WTC11 (cell line): ENCODE measurements at regions not wholly inside any gene's neighbourhood (a gene's known extent, or its start where the extent isn't known, plus 50 kb on each side); places are given as distances from the start of the nearest gene placed in this dataset.

ENCODE experiments used
- ATAC-seq: fragments of 200-7000 bp; cut with Tn5 transposase; 2 replicates; pipeline ENCODE4 v1.10.0; 2021; ENCODE audit warnings: mild to moderate bottlenecking, moderate library complexity
- CTCF ChIA-PET: fragments of 300-600 bp; sonication (Branson Sonifier 250); formaldehyde crosslinking; loops from one replicate; lab custom pipeline; 2021; ENCODE audit warnings: antibody characterized with exemption; lab: Charles Lee
- POLR2A ChIA-PET: fragments of 350-600 bp; sonication (Branson Sonifier 250); formaldehyde crosslinking; loops from one replicate; lab custom pipeline; 2021; ENCODE audit warnings: antibody characterized with exemption; lab: Charles Lee
- DNase-seq: peaks from one replicate; pipeline ENCODE4 v3.0.0; 2021; ENCODE audit warnings: low spot score
- H3K27ac Mint-ChIP-seq: 2 replicates; pipeline ENCODE4 v1.8.0; 2021; ENCODE audit warnings: mixed read lengths
- H3K27me3 Mint-ChIP-seq: 2 replicates; pipeline ENCODE4 v1.8.0; 2021; ENCODE audit warnings: low read depth, mild to moderate bottlenecking, moderate library complexity, mixed read lengths
- H3K36me3 Mint-ChIP-seq: 2 replicates; pipeline ENCODE4 v1.8.0; 2021; ENCODE audit warnings: mixed read lengths
- H3K4me1 Mint-ChIP-seq: 2 replicates; pipeline ENCODE4 v1.8.0; 2022; ENCODE audit warnings: mixed read lengths
- H3K4me3 Mint-ChIP-seq: 2 replicates; pipeline ENCODE4 v1.8.0; 2021; ENCODE audit warnings: mild to moderate bottlenecking, moderate library complexity, mixed read lengths
- H3K9me3 Mint-ChIP-seq: 2 replicates; pipeline ENCODE4 v1.8.0; 2021; ENCODE audit warnings: mixed read lengths
- CREM ChIP-seq: sonication (generic); formaldehyde crosslinking; IDR thresholded peaks from 2 replicates; pipeline ENCODE4 v1.8.1; 2022; ENCODE audit warnings: mild to moderate bottlenecking, missing genetic modification reagents, moderate library complexity
- KAT7 ChIP-seq: sonication (generic); formaldehyde crosslinking; IDR thresholded peaks from 2 replicates; pipeline ENCODE4 v1.8.1; 2023; ENCODE audit warnings: missing genetic modification reagents, mild to moderate bottlenecking, borderline replicate concordance
- MXD4 ChIP-seq: fragments of 250-450 bp; sonication (Bioruptor Pico); IDR thresholded peaks from 2 replicates; pipeline ENCODE4 v1.8.0; 2021; ENCODE audit warnings: mild to moderate bottlenecking, moderate library complexity, borderline replicate concordance
- NFE2L1 ChIP-seq: sonication (generic); formaldehyde crosslinking; IDR thresholded peaks from 2 replicates; pipeline ENCODE4 v1.8.1; 2023; ENCODE audit warnings: missing genetic modification reagents
- ZNF121 ChIP-seq: sonication (generic); formaldehyde crosslinking; IDR thresholded peaks from 2 replicates; pipeline ENCODE4 v1.8.0; 2023; ENCODE audit warnings: missing genetic modification reagents
- ZNF232 ChIP-seq: sonication (generic); formaldehyde crosslinking; IDR thresholded peaks from 2 replicates; pipeline ENCODE4 v1.8.0; 2022; ENCODE audit warnings: mild to moderate bottlenecking, missing genetic modification reagents
- ZNF396 ChIP-seq: fragments of 250-450 bp; sonication (Bioruptor Pico); IDR thresholded peaks from 2 replicates; pipeline ENCODE4 v1.8.0; 2021; ENCODE audit warnings: mild to moderate bottlenecking, moderate library complexity, borderline replicate concordance
- ZNF671 ChIP-seq: fragments of 250-450 bp; sonication (Bioruptor Pico); IDR thresholded peaks from 2 replicates; pipeline ENCODE4 v1.8.0; 2021; ENCODE audit warnings: mild to moderate bottlenecking
- TF ChIP-seq, protein P1 (sequence below): fragments of 250-450 bp; sonication (Bioruptor Pico); IDR thresholded peaks from 2 replicates; pipeline ENCODE4 v1.9.0; 2021; ENCODE audit warnings: mild to moderate bottlenecking
- TF ChIP-seq, protein P2 (sequence below): sonication (generic); formaldehyde crosslinking; conservative IDR thresholded peaks from 2 replicates; pipeline ENCODE4 v1.8.1; 2023; ENCODE audit warnings: mild to moderate bottlenecking, low read depth, missing genetic modification reagents, moderate library complexity
- TF ChIP-seq, protein P3 (sequence below): sonication (generic); formaldehyde crosslinking; IDR thresholded peaks from 2 replicates; pipeline ENCODE4 v1.8.1; 2022; ENCODE audit warnings: low read depth, mild to moderate bottlenecking, moderate library complexity, missing genetic modification reagents, borderline replicate concordance
- TF ChIP-seq, protein P4 (sequence below): sonication (generic); formaldehyde crosslinking; IDR thresholded peaks from 2 replicates; pipeline ENCODE4 v1.8.1; 2023; ENCODE audit warnings: mild to moderate bottlenecking, missing genetic modification reagents, borderline replicate concordance
- TF ChIP-seq, protein P5 (sequence below): sonication (generic); formaldehyde crosslinking; IDR thresholded peaks from 2 replicates; pipeline ENCODE4 v1.8.1; 2023; ENCODE audit warnings: mild to moderate bottlenecking, missing genetic modification reagents, moderate library complexity
- TF ChIP-seq, protein P6 (sequence below): sonication (generic); formaldehyde crosslinking; IDR thresholded peaks from 2 replicates; pipeline ENCODE4 v1.8.1; 2023; ENCODE audit warnings: mild to moderate bottlenecking, missing genetic modification reagents

DNA sequence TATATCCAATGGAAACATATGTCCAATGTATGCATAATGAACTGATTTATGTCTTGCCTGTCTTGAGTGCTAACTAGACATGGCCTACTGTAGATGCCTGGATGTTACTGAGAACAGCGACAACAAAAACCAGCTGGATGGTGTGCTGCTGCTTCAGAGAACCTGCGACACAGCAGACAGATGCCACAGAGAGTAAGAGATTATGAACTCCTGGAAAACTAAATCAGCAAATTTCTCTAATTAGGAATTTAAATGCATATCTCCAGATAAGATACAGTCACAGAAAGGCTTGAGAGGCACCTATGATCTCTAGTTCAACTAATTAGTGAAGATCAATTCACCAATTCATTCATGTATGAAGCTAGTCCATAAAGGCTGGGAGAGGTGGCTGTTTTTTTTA, 1508.0 kb upstream of the TENM4 start (continued):
- TF ChIP-seq, protein P1, sequence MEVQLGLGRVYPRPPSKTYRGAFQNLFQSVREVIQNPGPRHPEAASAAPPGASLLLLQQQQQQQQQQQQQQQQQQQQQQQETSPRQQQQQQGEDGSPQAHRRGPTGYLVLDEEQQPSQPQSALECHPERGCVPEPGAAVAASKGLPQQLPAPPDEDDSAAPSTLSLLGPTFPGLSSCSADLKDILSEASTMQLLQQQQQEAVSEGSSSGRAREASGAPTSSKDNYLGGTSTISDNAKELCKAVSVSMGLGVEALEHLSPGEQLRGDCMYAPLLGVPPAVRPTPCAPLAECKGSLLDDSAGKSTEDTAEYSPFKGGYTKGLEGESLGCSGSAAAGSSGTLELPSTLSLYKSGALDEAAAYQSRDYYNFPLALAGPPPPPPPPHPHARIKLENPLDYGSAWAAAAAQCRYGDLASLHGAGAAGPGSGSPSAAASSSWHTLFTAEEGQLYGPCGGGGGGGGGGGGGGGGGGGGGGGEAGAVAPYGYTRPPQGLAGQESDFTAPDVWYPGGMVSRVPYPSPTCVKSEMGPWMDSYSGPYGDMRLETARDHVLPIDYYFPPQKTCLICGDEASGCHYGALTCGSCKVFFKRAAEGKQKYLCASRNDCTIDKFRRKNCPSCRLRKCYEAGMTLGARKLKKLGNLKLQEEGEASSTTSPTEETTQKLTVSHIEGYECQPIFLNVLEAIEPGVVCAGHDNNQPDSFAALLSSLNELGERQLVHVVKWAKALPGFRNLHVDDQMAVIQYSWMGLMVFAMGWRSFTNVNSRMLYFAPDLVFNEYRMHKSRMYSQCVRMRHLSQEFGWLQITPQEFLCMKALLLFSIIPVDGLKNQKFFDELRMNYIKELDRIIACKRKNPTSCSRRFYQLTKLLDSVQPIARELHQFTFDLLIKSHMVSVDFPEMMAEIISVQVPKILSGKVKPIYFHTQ (CRISPR knock-in tag) = no peak
- TF ChIP-seq, all 79 proteins: peak for 0

DNA sequence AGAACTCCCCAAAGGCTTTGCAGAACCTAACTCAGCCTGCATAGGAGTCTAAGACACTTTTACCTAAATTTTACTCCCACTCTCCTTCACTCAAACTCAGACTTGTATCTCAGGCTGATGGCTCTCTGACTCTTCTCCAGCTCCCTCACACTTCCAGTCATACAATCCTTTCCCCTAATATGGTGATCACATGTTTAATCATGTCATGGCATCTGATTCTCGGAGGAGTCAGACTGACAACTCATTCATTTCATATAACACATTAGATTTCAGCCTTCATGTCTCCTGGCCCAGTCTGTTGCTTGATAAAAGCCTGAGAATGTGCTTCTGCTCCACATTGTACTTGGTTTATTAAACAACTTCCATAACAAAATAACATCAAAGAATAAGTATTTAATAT, 1503.9 kb upstream of the TENM4 start:
- Mint-ChIP-seq H3K4me3 (no peak overlapping the region), H3K36me3 (peaks cover 7% of the 10 kb centered on the region; the same call in 1 of the 2 replicates), H3K27me3 (no peaks in the 10 kb centered on the region), H3K4me1 (peaks cover 13% of the 10 kb centered on the region)
- ATAC-seq (no peak), DNase-seq (no peak)
- POLR2A ChIA-PET = no interaction called here
- TF ChIP-seq, protein P2, sequence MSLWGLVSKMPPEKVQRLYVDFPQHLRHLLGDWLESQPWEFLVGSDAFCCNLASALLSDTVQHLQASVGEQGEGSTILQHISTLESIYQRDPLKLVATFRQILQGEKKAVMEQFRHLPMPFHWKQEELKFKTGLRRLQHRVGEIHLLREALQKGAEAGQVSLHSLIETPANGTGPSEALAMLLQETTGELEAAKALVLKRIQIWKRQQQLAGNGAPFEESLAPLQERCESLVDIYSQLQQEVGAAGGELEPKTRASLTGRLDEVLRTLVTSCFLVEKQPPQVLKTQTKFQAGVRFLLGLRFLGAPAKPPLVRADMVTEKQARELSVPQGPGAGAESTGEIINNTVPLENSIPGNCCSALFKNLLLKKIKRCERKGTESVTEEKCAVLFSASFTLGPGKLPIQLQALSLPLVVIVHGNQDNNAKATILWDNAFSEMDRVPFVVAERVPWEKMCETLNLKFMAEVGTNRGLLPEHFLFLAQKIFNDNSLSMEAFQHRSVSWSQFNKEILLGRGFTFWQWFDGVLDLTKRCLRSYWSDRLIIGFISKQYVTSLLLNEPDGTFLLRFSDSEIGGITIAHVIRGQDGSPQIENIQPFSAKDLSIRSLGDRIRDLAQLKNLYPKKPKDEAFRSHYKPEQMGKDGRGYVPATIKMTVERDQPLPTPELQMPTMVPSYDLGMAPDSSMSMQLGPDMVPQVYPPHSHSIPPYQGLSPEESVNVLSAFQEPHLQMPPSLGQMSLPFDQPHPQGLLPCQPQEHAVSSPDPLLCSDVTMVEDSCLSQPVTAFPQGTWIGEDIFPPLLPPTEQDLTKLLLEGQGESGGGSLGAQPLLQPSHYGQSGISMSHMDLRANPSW (CRISPR knock-in tag) = no peak
- TF ChIP-seq ZNF396 (CRISPR knock-in tag) (no peak), MXD4 (CRISPR knock-in tag) (no peak), ZNF121 (CRISPR knock-in tag) (no peak), CREM (no peak), NFE2L1 (CRISPR knock-in tag) (no peak), KAT7 (CRISPR knock-in tag) (no peak), ZNF671 (CRISPR knock-in tag) (no peak), ZNF232 (CRISPR knock-in tag) (no peak)
- TF ChIP-seq, protein P3, sequence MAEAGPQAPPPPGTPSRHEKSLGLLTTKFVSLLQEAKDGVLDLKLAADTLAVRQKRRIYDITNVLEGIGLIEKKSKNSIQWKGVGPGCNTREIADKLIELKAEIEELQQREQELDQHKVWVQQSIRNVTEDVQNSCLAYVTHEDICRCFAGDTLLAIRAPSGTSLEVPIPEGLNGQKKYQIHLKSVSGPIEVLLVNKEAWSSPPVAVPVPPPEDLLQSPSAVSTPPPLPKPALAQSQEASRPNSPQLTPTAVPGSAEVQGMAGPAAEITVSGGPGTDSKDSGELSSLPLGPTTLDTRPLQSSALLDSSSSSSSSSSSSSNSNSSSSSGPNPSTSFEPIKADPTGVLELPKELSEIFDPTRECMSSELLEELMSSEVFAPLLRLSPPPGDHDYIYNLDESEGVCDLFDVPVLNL = no peak
- TF ChIP-seq, protein P4, sequence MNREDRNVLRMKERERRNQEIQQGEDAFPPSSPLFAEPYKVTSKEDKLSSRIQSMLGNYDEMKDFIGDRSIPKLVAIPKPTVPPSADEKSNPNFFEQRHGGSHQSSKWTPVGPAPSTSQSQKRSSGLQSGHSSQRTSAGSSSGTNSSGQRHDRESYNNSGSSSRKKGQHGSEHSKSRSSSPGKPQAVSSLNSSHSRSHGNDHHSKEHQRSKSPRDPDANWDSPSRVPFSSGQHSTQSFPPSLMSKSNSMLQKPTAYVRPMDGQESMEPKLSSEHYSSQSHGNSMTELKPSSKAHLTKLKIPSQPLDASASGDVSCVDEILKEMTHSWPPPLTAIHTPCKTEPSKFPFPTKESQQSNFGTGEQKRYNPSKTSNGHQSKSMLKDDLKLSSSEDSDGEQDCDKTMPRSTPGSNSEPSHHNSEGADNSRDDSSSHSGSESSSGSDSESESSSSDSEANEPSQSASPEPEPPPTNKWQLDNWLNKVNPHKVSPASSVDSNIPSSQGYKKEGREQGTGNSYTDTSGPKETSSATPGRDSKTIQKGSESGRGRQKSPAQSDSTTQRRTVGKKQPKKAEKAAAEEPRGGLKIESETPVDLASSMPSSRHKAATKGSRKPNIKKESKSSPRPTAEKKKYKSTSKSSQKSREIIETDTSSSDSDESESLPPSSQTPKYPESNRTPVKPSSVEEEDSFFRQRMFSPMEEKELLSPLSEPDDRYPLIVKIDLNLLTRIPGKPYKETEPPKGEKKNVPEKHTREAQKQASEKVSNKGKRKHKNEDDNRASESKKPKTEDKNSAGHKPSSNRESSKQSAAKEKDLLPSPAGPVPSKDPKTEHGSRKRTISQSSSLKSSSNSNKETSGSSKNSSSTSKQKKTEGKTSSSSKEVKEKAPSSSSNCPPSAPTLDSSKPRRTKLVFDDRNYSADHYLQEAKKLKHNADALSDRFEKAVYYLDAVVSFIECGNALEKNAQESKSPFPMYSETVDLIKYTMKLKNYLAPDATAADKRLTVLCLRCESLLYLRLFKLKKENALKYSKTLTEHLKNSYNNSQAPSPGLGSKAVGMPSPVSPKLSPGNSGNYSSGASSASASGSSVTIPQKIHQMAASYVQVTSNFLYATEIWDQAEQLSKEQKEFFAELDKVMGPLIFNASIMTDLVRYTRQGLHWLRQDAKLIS = no peak
- TF ChIP-seq, protein P5, sequence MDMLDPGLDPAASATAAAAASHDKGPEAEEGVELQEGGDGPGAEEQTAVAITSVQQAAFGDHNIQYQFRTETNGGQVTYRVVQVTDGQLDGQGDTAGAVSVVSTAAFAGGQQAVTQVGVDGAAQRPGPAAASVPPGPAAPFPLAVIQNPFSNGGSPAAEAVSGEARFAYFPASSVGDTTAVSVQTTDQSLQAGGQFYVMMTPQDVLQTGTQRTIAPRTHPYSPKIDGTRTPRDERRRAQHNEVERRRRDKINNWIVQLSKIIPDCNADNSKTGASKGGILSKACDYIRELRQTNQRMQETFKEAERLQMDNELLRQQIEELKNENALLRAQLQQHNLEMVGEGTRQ (CRISPR knock-in tag) = no peak
- TF ChIP-seq, protein P6, sequence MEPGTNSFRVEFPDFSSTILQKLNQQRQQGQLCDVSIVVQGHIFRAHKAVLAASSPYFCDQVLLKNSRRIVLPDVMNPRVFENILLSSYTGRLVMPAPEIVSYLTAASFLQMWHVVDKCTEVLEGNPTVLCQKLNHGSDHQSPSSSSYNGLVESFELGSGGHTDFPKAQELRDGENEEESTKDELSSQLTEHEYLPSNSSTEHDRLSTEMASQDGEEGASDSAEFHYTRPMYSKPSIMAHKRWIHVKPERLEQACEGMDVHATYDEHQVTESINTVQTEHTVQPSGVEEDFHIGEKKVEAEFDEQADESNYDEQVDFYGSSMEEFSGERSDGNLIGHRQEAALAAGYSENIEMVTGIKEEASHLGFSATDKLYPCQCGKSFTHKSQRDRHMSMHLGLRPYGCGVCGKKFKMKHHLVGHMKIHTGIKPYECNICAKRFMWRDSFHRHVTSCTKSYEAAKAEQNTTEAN = no peak
- TF ChIP-seq, all 79 proteins: peak for 0
- Mint-ChIP-seq H3K27ac (no peak overlapping the region), H3K9me3 (peaks cover 10% of the 10 kb centered on the region)
- CTCF ChIA-PET = no interaction called here
